ENCODE measurements at regions not wholly inside any gene's neighbourhood (a gene's known extent, or its start where the extent isn't known, plus 50 kb on each side); places are given as distances from the start of the nearest gene placed in this dataset.

DNA sequence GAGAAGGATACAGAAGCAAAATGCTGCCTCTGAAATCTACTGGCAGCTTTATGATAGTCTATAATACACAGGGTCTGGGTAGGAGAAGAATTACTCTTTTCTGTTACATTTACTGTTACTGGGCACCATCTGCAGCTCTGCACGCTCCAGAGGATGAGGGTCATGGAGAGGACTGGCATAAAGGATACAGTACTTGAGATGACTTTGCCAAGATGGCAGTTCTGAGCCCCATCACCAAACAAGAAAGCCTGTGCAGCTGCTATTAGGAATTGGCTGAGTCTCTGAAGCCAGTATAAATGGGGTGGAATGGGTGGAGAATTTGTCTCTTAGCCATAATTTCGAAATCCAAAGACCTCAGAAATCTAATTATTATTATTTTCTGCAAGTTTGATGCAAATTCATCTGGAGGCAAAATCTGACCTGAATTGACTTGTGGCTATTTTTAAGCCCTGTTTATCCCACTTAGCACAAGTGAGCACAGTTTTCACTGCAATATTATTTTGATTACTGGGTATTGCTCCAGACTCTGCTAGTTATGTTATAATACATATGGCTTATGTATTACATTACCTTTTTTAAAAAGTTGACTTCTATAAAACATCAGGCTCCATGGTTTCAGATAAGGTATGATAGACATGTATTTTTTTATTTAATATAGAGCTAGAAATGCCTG, 579.5 kb downstream of the MBD2 start:
- no peak for DNase-seq (ENCODE audit: low read depth)

DNA sequence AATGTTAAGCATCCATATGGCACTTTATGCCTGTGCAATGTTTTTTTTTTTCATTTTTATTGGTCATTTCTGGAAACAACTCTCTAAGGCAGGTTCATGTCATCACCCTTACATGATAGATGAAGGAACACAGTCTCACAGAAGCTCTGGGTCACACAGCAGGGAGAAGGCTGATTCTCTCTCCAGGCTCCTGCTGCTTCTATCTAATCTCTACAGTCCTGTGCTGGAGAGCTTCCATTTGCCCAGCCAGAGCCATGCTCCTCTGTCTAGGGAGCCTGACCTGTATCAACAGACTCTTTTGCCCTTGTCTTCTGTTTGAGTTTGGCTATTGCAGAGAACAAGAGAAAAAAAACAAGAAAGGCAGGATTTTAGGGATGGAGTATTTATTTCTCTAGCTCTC, 584.8 kb downstream of the MBD2 start:
- no peak for DNase-seq (ENCODE audit: low read depth)

DNA sequence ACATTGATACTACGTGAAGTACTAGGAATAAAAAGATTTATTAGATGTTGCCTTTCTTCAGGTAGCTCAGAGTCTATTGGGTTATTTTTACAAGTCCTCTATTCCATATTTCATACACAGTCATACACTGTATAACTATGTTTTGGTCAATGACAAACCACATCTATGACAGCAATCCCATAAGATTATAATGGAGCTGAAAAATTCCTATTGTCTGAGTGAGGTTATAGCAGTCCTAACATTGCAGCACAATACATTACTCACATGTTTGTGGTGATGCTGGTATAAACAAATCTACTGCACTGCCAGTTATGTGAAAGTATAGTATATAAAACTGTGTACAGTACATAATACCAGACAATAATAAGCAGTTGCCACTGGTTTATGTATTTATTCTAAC, 595.1 kb downstream of the MBD2 start:
- no peak for DNase-seq (ENCODE audit: low read depth)

DNA sequence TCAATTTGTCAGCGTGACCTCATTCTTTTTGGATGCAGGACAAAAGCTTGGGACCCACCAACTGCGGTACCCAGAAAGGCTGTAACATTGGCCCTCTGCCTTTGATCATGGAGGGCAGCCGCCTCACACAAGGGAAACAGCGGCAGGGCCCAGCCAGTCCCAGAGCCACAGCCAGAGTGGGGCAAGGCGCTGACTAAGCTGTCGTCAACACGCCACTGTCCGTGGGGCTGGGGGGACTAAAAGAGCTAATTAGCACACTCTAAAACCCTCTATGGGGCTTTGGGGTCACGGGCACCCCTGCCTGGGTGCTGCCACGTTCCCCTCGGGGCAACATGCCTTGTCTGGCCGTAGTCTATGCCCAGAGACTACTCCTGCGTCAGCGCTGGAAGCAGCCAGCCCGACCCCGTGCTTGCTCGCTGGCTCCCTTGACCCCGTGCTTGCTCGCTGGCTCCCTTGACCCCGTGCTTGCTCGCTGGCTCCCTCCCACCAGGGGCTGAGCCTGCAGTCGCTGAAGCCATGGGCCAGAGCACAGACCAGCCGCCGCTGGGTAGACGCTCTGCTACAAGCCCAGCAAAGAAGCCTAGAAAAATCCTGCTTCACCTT, 598.4 kb downstream of the MBD2 start:
- no peak for DNase-seq (ENCODE audit: low read depth)

DNA sequence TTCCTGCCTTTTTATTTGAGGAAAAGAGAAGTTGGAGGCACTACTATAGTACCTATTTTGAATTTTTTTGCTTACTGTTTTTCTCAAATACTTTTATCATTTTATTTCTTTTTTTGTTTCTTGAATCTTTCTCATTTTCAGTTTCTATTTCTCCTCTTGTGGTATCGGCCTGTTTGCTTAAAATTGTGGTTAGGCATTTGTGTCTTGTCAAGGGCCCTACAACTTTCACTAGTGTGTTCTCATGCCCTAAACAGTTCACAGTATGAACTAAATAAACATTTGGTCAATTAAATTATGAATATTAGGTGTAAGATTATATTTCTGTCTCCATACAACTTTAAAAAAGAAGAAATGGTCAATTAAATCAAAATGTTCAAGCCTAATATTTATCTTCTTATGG, 613.5 kb downstream of the MBD2 start:
- DNase-seq (ENCODE audit: low read depth) = no peak

DNA sequence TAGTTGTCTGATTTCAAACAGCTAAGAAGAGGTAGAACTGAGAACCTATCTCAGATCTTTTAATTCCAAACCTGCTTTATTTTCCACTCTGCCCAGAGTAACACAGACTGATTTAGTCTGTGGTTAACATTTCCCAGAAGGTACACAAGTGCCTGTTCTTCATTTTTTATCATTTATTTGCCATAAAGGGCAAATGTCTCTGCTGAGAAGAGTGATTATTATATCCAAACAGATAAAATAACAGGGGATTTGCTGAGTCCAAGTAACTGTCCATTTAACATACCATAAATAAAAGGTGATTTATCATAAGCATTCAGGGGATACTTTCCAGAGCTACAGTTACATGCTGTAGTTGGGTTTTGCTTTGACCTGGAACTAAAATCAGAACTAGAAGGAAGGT, 617.7 kb downstream of the MBD2 start:
- no peak for DNase-seq (ENCODE audit: low read depth)

DNA sequence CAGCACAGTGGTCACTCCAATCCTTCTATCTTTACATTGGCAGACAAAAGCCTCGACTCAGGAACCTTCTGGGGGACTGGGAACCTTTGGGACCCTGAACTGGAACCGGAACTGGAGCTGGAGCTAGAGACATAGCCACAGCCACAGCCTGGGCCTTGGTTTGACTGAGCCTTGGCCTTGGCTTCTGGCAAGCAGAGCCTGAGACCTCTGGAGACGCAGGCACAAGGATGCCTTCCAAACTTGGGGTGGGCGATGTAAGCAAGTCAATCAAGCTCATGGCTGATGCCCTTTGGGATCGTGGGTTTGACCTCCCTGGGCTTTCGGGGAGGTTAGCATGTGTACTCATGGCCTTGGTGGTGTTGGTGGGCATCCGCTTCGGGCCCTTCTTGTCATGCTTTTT, 619.3 kb downstream of the MBD2 start:
- no peak for DNase-seq (ENCODE audit: low read depth)

DNA sequence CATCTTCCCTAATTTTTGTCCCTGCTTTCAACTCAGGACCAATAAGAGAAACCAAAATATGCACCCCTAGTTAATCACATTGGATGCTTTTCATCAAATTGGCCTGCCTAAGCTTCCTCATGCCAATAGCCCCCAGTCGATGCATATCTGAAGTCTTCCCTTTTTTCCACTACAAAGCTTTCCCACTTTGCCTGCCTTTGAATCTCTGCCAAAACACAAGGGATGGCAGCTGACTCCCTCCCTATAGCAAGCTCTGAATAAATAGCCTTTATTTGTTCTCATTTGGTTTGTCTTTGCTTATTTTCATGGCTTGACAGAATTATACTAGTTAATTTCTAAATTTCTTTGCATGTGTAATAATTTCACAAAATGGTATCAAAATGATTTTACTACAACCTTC, 621.2 kb downstream of the MBD2 start:
- no peak for DNase-seq (ENCODE audit: low read depth)

DNA sequence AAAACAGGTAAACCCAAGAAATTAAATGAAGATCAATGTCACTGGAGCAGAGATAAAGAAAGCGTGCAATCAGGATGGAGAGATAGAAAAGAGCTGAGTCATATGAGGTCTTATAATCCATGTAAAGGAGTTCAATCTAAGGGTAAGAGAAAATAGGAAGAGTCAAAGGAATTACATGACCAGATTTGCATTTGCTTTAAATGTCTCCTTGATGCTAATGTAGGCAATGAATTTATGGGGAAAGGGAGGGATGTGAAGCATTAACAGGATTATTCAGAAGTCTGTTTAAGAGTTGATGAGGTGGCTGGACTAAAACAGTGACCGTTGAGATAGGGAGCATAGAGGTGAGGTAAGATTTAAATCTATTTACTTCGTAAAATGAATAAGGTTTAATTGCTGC, 623.1 kb downstream of the MBD2 start:
- no peak for DNase-seq (ENCODE audit: low read depth)

DNA sequence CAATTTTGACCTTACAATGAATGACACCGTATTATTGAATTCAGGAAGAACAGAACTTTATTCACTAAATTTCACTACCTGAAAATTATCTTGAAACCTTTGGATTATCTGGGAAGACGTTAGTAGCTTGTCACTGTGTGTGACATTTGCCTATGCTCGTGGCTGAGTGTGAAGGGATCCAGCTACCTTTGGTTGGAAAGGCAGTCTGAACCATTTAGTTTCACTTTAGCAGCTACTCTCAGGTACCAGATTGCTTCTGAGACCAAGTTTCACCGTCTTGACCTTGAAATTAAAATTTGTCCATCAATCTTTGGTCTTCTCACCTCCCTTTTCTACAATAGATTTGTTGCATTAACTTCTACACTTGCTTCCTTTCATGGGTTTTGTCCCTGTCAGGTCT, 637.5 kb downstream of the MBD2 start:
- no peak for DNase-seq (ENCODE audit: low read depth)

Data from HS-5 (cell line).